GM19025 (cell line): ENCODE measurements at regions not wholly inside any gene's neighbourhood (a gene's known extent, or its start where the extent isn't known, plus 50 kb on each side); places are given as distances from the start of the nearest gene placed in this dataset.
"Not testable (repeated sequence)": the region's sequence is repeated elsewhere in the genome, so short reads cannot be mapped to it uniquely, and the experiment has no call there.

ENCODE experiments used
- ATAC-seq: cut with Tn5 transposase; IDR thresholded peaks from one replicate; pipeline ENCODE4 v1.9.1; 2021; ENCODE audit warnings: mild to moderate bottlenecking, low read depth, moderate library complexity; ENCODE audit not compliant: unreplicated experiment

- no peak for ATAC-seq
These were observed 321.7 kb upstream of the ZC3H15 start for GRCh38 chr2:186164325-186164724.

DNA sequence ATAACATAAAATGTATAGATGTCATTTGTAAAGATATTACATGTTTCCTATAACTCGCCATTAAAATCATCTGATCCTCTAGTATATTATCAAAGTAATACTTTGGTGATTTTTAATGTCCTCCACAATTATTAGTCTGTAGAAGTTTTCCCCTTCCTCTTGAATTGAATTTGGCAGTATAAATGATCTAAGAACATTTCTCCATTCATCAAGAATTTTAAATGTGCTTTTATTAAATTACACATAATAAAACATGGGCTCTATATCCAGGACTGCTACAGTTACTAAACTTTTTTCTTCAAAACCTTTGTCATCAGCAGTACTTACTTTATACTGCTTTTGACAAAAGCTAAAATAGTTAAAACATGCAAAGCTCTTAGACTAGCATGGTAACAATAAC is 315.4 kb upstream of the ZC3H15 start:
- ATAC-seq, result no peak

GRCh38 chr2:186181625-186182024 is 304.4 kb upstream of the ZC3H15 start:
- ATAC-seq, result no peak

DNA sequence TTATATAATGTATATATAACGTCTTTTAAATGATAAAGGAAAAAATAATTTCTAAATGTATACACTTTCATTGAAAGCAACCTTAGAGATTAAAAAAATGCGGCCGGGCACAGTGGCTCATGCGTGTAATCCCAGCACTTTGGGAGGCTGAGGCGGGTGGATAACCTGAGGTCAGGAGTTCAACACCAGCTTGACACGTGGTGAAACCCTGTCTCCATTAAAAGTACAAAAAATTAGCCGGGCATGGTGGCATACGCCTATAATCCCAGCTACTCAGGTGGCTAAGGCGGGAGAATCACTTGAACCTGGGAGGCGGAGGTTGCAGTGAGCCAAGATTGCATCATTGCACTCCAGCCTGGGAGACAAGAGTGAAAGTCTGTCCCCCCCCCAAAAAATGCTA is 303.7 kb upstream of the ZC3H15 start:
- not testable (repeated sequence) for ATAC-seq

DNA sequence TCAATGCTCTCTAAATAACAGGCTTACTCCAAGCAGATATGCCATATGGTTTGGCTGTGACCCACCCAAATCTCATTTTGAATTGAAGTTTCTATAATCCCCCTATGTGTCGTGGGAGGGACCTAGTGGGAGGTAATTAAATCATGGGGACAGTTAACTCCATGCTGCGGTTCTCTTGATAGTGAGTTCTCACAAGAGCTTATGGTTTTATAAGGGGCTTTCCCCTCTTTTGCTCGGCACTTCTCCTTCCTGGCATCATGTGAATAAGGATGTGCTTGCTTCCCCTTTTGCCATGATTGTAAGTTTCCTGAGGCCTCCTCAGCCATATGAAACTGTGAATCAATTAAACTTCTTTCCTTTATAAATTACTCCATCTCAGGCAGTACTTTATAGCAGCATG is 302.7 kb upstream of the ZC3H15 start:
- no peak for ATAC-seq

DNA sequence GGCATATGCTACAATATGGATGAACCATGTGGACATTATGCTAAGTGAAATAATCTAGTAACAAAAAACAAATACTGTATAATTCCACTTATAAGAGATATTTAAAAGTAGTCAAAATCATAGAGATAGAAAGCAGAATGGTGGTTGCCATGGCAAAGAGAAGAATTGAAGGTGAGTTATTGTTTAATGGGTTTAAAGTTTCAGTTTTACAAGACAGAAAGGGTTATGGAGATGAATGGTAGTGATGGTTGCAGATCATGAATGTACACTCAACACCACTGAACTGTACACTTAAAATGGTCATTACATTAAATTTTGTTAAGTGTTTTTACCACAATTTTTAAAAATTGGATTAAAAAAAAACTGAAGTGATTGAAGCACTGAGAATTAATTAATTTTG is 298.2 kb upstream of the ZC3H15 start:
- ATAC-seq, result no peak

- ATAC-seq, result no peak
These were observed 296.2 kb upstream of the ZC3H15 start for GRCh38 chr2:186189816-186190215.

DNA sequence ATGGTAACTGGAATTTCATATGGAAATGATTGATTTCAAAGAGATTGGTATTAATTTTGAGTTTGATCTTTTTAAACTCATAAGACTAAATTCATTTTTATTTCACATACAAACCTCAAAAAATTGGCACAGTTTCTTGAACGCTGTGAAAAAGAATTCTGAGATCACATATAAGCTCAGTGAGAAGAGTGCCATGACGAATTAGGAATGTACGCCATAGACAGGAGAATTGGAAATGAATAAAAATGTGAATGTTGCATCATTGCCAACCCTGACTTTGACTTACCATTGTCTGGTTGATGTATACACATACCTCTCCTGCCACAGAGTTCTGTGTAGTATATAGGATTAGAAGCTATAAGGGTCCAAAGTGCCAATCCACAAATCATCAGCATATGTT is 290.4 kb upstream of the ZC3H15 start:
- no peak for ATAC-seq

GRCh38 chr2:186197955-186198354 is 288.1 kb upstream of the ZC3H15 start:
- no peak for ATAC-seq

DNA sequence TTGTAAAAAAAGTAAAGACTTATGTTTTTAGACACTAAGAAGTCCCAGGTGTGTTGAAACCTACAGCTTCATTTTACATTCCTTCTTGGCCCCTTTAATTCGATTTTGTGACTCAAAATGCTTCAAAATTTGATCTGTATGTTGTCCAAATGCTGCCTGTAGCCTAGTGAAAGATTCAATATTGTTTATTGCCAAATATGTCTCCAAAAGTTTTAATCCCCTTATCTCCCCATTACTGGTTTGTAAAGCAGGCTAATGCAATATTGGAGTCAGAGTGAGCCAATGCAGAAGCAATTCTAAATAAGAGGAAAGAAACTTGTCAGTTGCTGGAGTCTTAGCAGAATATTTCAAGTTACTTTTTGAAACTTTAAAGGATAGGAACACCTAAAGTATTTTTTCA is 287.0 kb upstream of the ZC3H15 start:
- no peak for ATAC-seq

DNA sequence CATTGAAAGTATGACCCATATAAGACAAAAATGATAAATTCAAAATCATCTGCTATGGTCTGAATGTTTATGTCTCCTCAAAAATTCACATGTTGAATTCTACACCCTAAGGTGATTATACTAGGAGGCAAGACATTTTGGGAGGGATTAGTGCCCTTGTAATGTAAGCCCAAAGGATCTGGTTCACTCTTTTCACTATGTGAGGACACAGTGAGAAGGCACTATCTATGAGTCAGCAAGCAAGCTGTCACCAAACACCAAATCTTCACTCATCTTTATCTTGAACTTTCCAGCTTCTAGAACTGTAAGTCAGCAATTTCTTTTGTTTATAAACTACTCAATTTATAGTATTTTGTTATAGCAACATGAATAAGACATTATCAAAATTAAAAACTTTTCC is 284.7 kb upstream of the ZC3H15 start:
- no peak for ATAC-seq

DNA sequence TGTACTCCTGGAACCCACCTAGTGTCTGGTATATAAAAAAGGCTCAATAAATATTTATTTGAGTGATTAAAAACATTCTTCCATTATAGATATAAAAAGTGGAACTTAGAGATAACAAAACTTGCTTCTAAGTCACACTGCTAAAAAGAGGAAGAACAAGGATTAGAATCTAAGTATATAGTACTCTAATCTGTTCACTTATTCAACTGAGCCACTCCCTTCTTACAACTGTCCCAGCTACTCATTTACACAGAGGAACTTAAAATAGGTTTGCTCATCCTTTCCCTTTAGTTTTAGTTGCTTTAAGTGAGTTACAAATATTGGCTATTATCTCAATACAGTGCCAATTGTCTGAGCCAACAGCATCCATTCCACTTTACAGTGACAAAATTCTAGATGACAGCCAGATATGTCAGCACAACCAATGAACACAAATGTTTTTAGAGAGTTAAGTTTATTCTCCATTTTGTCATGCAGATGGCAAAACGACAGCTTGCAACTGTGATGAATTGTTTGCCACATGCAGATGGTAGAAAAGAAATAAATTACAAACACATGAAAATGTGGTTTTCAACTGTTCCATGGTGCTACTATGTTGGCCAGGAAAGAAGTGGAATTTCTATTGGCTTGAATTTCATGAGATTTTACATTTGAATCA is 280.7 kb upstream of the ZC3H15 start:
- ATAC-seq, result no peak

GRCh38 chr2:186209532-186209931 is 276.5 kb upstream of the ZC3H15 start:
- no peak for ATAC-seq

GRCh38 chr2:186220409-186220808 is 265.7 kb upstream of the ZC3H15 start:
- ATAC-seq, result no peak

- ATAC-seq, result no peak
These were observed 256.8 kb upstream of the ZC3H15 start for GRCh38 chr2:186229265-186229664.

- no peak for ATAC-seq
These were observed 244.2 kb upstream of the ZC3H15 start for GRCh38 chr2:186241874-186242273.

DNA sequence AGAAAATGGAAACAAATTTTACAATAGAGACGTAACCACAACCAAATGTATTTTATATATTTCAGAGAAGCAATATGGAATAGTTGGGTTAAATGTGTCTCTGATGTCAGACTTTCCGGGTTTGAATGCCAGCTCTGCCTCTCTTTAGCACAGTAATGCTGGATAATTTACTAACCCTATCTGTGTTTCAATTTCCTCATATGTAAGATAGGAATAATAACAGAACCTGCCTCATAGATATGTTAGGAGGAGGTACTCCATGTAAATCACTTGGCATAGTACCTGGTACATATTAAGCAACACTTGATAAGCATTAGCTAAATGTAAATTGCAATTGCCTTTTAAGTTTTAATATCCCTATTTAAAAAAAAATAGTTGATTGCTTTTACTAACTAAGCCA is 231.3 kb upstream of the ZC3H15 start:
- no peak for ATAC-seq

- no peak for ATAC-seq
These were observed 230.2 kb upstream of the ZC3H15 start for GRCh38 chr2:186255823-186256222.

GRCh38 chr2:186256540-186256939 is 229.5 kb upstream of the ZC3H15 start:
- ATAC-seq, result no peak

DNA sequence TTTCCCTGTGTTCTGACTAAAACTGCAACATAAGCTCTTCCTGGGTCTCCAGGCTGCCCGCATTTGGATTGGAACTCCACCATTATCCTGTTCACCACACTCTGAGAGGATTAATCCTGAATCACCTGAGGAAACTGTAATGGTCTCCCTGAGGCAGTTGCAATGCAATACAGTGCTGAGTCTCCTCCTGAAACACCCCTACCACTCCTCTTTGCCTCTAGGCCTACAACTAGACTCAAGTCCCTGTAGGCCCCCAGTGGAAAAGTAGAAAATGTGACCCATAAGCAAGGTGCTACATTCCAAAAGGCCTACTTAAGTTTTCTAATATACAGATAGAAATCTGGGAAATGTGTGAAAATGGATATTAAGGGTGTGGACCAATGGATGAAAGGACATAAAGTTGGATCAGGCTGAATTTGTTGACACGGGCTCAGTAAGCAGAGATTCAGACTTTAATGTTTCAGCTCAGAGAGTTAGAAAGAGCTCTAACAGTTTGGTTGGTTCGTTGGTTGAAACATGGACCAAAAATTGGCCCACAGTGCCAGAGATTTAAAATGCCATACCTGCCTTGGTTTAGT is 222.3 kb upstream of the ZC3H15 start:
- ATAC-seq, result no peak

DNA sequence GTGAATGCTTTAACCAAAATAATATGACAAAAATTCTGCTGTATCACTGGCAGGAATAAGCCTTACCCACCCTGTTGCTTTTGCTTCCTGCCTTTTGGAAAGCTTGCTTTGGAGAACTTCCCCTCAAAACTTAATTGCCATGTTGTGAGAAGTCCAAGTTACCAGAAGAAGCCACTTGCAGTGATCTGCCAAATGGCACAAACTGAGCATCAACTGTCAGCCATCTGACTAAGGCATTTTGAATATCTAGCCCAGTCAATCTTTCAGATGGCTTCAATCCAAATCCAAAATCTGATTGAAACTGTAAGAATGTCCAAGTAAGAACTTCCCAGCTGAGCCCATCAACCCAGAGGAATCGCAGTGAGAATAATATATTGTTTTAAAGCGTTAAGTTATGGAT is 216.5 kb upstream of the ZC3H15 start:
- ATAC-seq, result no peak

DNA sequence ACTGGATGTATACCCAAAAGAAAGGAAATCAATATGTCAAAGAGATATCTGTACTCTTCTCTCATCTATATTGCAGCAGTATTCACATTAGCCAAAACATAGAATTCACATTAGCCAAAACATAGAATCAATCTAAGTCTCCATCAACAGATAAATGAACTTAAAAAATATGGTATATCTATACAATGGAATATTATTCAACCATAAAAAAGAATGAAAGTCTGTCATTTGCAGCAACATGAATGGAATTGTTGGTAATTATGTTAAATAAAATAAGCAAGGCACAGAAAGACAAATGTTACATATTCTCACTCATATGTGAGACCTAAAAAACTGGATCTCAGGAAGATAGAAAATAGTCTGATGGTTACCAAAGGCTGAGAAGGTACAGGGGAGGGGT is 212.1 kb upstream of the ZC3H15 start:
- no peak for ATAC-seq
